H1 (cell line): ENCODE measurements at regions not wholly inside any gene's neighbourhood (a gene's known extent, or its start where the extent isn't known, plus 50 kb on each side); places are given as distances from the start of the nearest gene placed in this dataset.

Source experiments
- CTCF ChIA-PET: fragments of 300-600 bp; sonication (Branson Sonifier 250); formaldehyde crosslinking; loops from one replicate; lab custom pipeline; 2021; ENCODE audit not compliant: partially characterized antibody; lab: Charles Lee
- POLR2A ChIA-PET: fragments of 300-600 bp; sonication (Branson Sonifier 250); formaldehyde crosslinking; loops from one replicate; lab custom pipeline; 2021; ENCODE audit warnings: inconsistent platforms; ENCODE audit not compliant: partially characterized antibody; lab: Charles Lee
- DNase-seq, 2 experiments: peaks; one replicate each; pipeline versions ENCODE4 v3.0.0 to v3.0.0-alpha.2; 2010 to 2022; ENCODE audit warnings: low spot score in 2 of 2, low read depth in 1 of 2, mixed read lengths in 1 of 2
- FAIRE-seq: peaks from 2 replicates; lab custom pipeline; 2011; peaks lifted over from hg19 to GRCh38; lab: Jason Lieb, UNC
- H2AFZ ChIP-seq: 2 replicates; pipeline ENCODE4 v1.8.1; 2012; ENCODE audit warnings: low read length, inconsistent platforms
- H2AK5ac ChIP-seq: 2 replicates; pipeline ENCODE4 v1.6.1; 2013; ENCODE audit warnings: low read depth, low read length
- H2BK120ac ChIP-seq: replicated peaks from 2 replicates; pipeline ENCODE3; 2013; ENCODE audit warnings: low read depth, low read length, inconsistent platforms
- H2BK12ac ChIP-seq: 2 replicates; pipeline ENCODE4 v1.6.1; 2013; ENCODE audit warnings: low read depth, low read length
- H2BK15ac ChIP-seq: 2 replicates; pipeline ENCODE4 v1.6.1; 2013; ENCODE audit warnings: low read length
- H2BK20ac ChIP-seq: 2 replicates; pipeline ENCODE4 v1.6.1; 2013; ENCODE audit warnings: low read length
- H2BK5ac ChIP-seq: 2 replicates; pipeline ENCODE4 v1.6.1; 2013; ENCODE audit warnings: low read depth, low read length
- H3K14ac ChIP-seq: 2 replicates; pipeline ENCODE4 v1.6.1; 2013; ENCODE audit warnings: inconsistent platforms; ENCODE audit not compliant: insufficient read length
- H3K18ac ChIP-seq: 2 replicates; pipeline ENCODE4 v1.6.1; 2013; ENCODE audit warnings: low read length; ENCODE audit errors: extremely low read depth
- H3K23ac ChIP-seq: 2 replicates; pipeline ENCODE4 v1.6.1; 2013; ENCODE audit warnings: inconsistent platforms; ENCODE audit not compliant: insufficient read length
- H3K23me2 ChIP-seq: 2 replicates; pipeline ENCODE4 v1.6.1; 2013; ENCODE audit warnings: low read depth, low read length
- H3K27ac ChIP-seq: 2 replicates; pipeline ENCODE4 v1.6.1; 2011; ENCODE audit warnings: low read depth, low read length, inconsistent platforms
- H3K27me3 ChIP-seq, 4 experiments: replicated peaks in 1 of 4; 1 replicate in 1 of 4; 2 replicates in 3 of 4; pipeline versions ENCODE4 v1.6.1 to v1.8.1; 2011 to 2013; ENCODE audit warnings: low read length in 3 of 4, mild to moderate bottlenecking in 3 of 4, inconsistent platforms in 2 of 4, mixed read lengths in 2 of 4, moderate library complexity in 1 of 4; ENCODE audit not compliant: control insufficient read depth in 3 of 4, insufficient read depth in 3 of 4; ENCODE audit errors: extremely low read depth in 1 of 4
- H3K36me3 ChIP-seq, 4 experiments: 2 replicates each; pipeline versions ENCODE4 v1.6.1 to v1.8.1; 2011 to 2013; ENCODE audit warnings: mild to moderate bottlenecking in 4 of 4, low read length in 3 of 4, moderate library complexity in 2 of 4, control low read depth in 1 of 4, inconsistent platforms in 1 of 4; ENCODE audit not compliant: insufficient read depth in 4 of 4, control insufficient read depth in 2 of 4
- H3K4ac ChIP-seq: replicated peaks from 2 replicates; pipeline ENCODE3; 2013; ENCODE audit warnings: low read length, low read depth, mixed read lengths, inconsistent platforms; ENCODE audit not compliant: insufficient read length
- H3K4me1 ChIP-seq, 4 experiments: replicated peaks in 1 of 4; 1 replicate in 1 of 4; 2 replicates in 3 of 4; pipeline versions ENCODE4 v1.6.1 to v1.8.1; 2011 to 2013; ENCODE audit warnings: low read length in 3 of 4, inconsistent platforms in 2 of 4, mixed read lengths in 1 of 4; ENCODE audit not compliant: insufficient read depth in 4 of 4, control insufficient read depth in 3 of 4
- H3K4me2 ChIP-seq, 2 experiments: 2 replicates each; pipeline versions ENCODE4 v1.6.1 to v1.8.1; 2011 to 2013; ENCODE audit warnings: low read depth in 2 of 2, low read length in 2 of 2, control low read depth in 1 of 2, inconsistent platforms in 1 of 2, mild to moderate bottlenecking in 1 of 2; ENCODE audit not compliant: insufficient read depth in 1 of 2
- H3K4me3 ChIP-seq, 4 experiments: fragments of 200-600, 300-600 bp in 1 of 4; sonication (generic), shearing (Covaris generic), sonication (Bioruptor Twin) in 1 of 4; 2 replicates each; pipeline versions ENCODE4 v1.5.1 to v1.8.1; 2011 to 2016; ENCODE audit warnings: low read length in 4 of 4, low read depth in 3 of 4, control low read depth in 2 of 4, inconsistent platforms in 2 of 4, mild to moderate bottlenecking in 2 of 4, mixed read lengths in 1 of 4, moderate library complexity in 1 of 4; ENCODE audit not compliant: insufficient read depth in 2 of 4; ENCODE audit errors: extremely low read depth in 1 of 4
- H3K56ac ChIP-seq: replicated peaks from 2 replicates; pipeline ENCODE3; 2013; ENCODE audit warnings: low read depth, mild to moderate bottlenecking, mixed read lengths, low read length, inconsistent platforms; ENCODE audit not compliant: insufficient read length
- H3K79me1 ChIP-seq: 2 replicates; pipeline ENCODE4 v1.6.1; 2013; ENCODE audit warnings: low read depth, low read length, control low read depth
- H3K79me2 ChIP-seq, 2 experiments: 2 replicates each; pipeline versions ENCODE4 v1.6.1 to v1.8.1; 2012 to 2013; ENCODE audit warnings: low read length in 2 of 2, mild to moderate bottlenecking in 2 of 2, inconsistent platforms in 1 of 2; ENCODE audit not compliant: insufficient read depth in 2 of 2, control insufficient read depth in 1 of 2
- H3K9ac ChIP-seq, 4 experiments: replicated peaks in 1 of 4; 1 replicate in 1 of 4; 2 replicates in 3 of 4; pipeline versions ENCODE4 v1.6.1 to v1.8.1; 2011 to 2013; ENCODE audit warnings: low read depth in 3 of 4, low read length in 3 of 4, control low read depth in 2 of 4, mild to moderate bottlenecking in 2 of 4, moderate library complexity in 2 of 4, inconsistent platforms in 1 of 4; ENCODE audit errors: extremely low read depth in 1 of 4
- H3K9me3 ChIP-seq, 2 experiments: 2 replicates each; pipeline versions ENCODE4 v1.6.1 to v1.8.1; 2012 to 2013; ENCODE audit warnings: mild to moderate bottlenecking in 2 of 2, moderate library complexity in 2 of 2, control low read depth in 1 of 2, inconsistent platforms in 1 of 2, low read depth in 1 of 2, low read length in 1 of 2, mixed read lengths in 1 of 2; ENCODE audit not compliant: insufficient read depth in 2 of 2
- H4K20me1 ChIP-seq, 2 experiments: replicated peaks in 1 of 2; 2 replicates each; pipeline versions ENCODE3 to v1.8.1; 2011 to 2013; ENCODE audit warnings: inconsistent platforms in 2 of 2, low read length in 2 of 2, mild to moderate bottlenecking in 1 of 2; ENCODE audit not compliant: insufficient read depth in 2 of 2, control insufficient read depth in 1 of 2
- H4K5ac ChIP-seq: 2 replicates; pipeline ENCODE4 v1.6.1; 2013; ENCODE audit warnings: low read length, low read depth, mixed read lengths, inconsistent platforms; ENCODE audit not compliant: insufficient read length
- H4K8ac ChIP-seq: 2 replicates; pipeline ENCODE4 v1.8.0; 2013; ENCODE audit warnings: mild to moderate bottlenecking, moderate library complexity, low read length, inconsistent platforms; ENCODE audit not compliant: insufficient read depth; ENCODE audit errors: extremely low read depth
- H4K91ac ChIP-seq: replicated peaks from 2 replicates; pipeline ENCODE3; 2013; ENCODE audit warnings: low read length, mixed read lengths, inconsistent platforms; ENCODE audit not compliant: insufficient read length
- CHD2 ChIP-seq: IDR thresholded peaks from 2 replicates; pipeline ENCODE4 v1.6.1; 2012; ENCODE audit warnings: low read length, improper control_type of control experiment
- EGR1 ChIP-seq: IDR thresholded peaks from 2 replicates; pipeline ENCODE4 v1.6.1; 2011; ENCODE audit warnings: low read depth, low read length, borderline replicate concordance
- GABPA ChIP-seq: IDR thresholded peaks from 2 replicates; pipeline ENCODE4 v1.6.1; 2011; ENCODE audit warnings: mild to moderate bottlenecking, low read length, moderate library complexity, borderline replicate concordance; ENCODE audit not compliant: insufficient read depth
- GTF2F1 ChIP-seq: IDR thresholded peaks from 2 replicates; pipeline ENCODE4 v1.6.1; 2012; ENCODE audit warnings: low read depth, low read length, improper control_type of control experiment, borderline replicate concordance
- KDM4A ChIP-seq: IDR thresholded peaks from one replicate; pipeline ENCODE4 v1.7.1; 2012; ENCODE audit warnings: low read depth, mild to moderate bottlenecking, moderate library complexity, low read length, inconsistent platforms; ENCODE audit not compliant: severe bottlenecking
- MAFK ChIP-seq: IDR thresholded peaks from 2 replicates; pipeline ENCODE4 v1.6.1; 2012; ENCODE audit warnings: low read depth, mild to moderate bottlenecking, improper control_type of control experiment, low read length
- NRF1 ChIP-seq: IDR thresholded peaks from 2 replicates; pipeline ENCODE4 v1.6.1; 2011; ENCODE audit warnings: mild to moderate bottlenecking, low read depth, low read length, improper control_type of control experiment
- POU5F1 ChIP-seq: IDR thresholded peaks from 2 replicates; pipeline ENCODE4 v1.6.1; 2011; ENCODE audit warnings: low read depth, mild to moderate bottlenecking, low read length, moderate library complexity
- RNF2 ChIP-seq: fragments of 200-900, 300-1000 bp; sonication (generic); IDR thresholded peaks from 2 replicates; pipeline ENCODE4 v1.7.1; 2016; ENCODE audit warnings: borderline replicate concordance, low read depth, mild to moderate bottlenecking, antibody characterized with exemption, low read length; ENCODE audit not compliant: poor library complexity, severe bottlenecking; ENCODE audit errors: missing control alignments
- RXRA ChIP-seq: IDR thresholded peaks from 2 replicates; pipeline ENCODE4 v1.6.1; 2011; ENCODE audit warnings: low read depth, mild to moderate bottlenecking, low read length, moderate library complexity; ENCODE audit not compliant: insufficient read depth
- SRF ChIP-seq: IDR thresholded peaks from 2 replicates; pipeline ENCODE4 v1.6.1; 2011; ENCODE audit warnings: mild to moderate bottlenecking, low read depth, low read length, moderate library complexity
- TEAD4 ChIP-seq: IDR thresholded peaks from 2 replicates; pipeline ENCODE4 v1.6.1; 2012; ENCODE audit warnings: low read depth, low read length, inconsistent platforms, mixed read lengths
- YY1 ChIP-seq: IDR thresholded peaks from 2 replicates; pipeline ENCODE4 v1.6.1; 2011; ENCODE audit warnings: low read depth, mild to moderate bottlenecking, low read length
- WGBS, 2 experiments: shearing (Covaris generic) in 1 of 2; methylation state at CpG; one replicate each; pipeline versions ENCODE4 v1.1.6 to v1.1.7; 2013 to 2015; ENCODE audit warnings: low lambda C conversion rate in 2 of 2, mixed read lengths in 2 of 2, inconsistent platforms in 1 of 2, low coverage in 1 of 2, missing lambda C conversion rate in 1 of 2; ENCODE audit not compliant: insufficient replicate concordance in 2 of 2, insufficient coverage in 1 of 2, insufficient read length in 1 of 2; ENCODE audit errors: extremely low coverage in 1 of 2, missing lambda C conversion rate in 1 of 2; 5-methylcytosine and 5-hydroxymethylcytosine counted together

- Histone ChIP-seq H2BK120ac (no peak overlapping the region), H2BK20ac (no peak overlapping the region), H3K56ac (no peak overlapping the region), H3K23ac (no peak overlapping the region), H3K27me3 (no peaks in the 10 kb centered on the region)
- TF ChIP-seq GABPA, result no peak
- no peak for TF ChIP-seq CHD2
- no peak for TF ChIP-seq POU5F1
- no peak for TF ChIP-seq TEAD4
- no peak for TF ChIP-seq EGR1
- TF ChIP-seq SRF, result no peak
- TF ChIP-seq KDM4A, result no peak
- TF ChIP-seq NRF1, result no peak
- no peak for TF ChIP-seq RNF2
- no peak for TF ChIP-seq MAFK
- no peak for TF ChIP-seq RXRA
- TF ChIP-seq YY1, result no peak
- no peak for TF ChIP-seq GTF2F1
- TF ChIP-seq, all 59 proteins: peak for 0
- Histone ChIP-seq H3K79me2 (no peaks in the 10 kb centered on the region), H3K14ac (no peak overlapping the region), H3K27ac (no peak overlapping the region), H3K36me3 (no peaks in the 10 kb centered on the region), H3K4me3 (no peak overlapping the region), H2AFZ (no peak overlapping the region), H3K79me1 (no peaks in the 10 kb centered on the region), H4K8ac (no peak overlapping the region), H3K9me3 (no peaks in the 10 kb centered on the region; a peak in 1 of 4 replicates), H3K23me2 (no peaks in the 10 kb centered on the region), H4K20me1 (no peaks in the 10 kb centered on the region), H2BK5ac (no peak overlapping the region), H2BK12ac (no peak overlapping the region), H3K18ac (no peak overlapping the region), H3K4me1 (no peaks in the 10 kb centered on the region), H3K4me2 (no peak overlapping the region), H2BK15ac (no peak overlapping the region), H4K5ac (no peak overlapping the region), H3K9ac (no peak overlapping the region), H4K91ac (no peak overlapping the region), H3K4ac (no peak overlapping the region), H2AK5ac (no peak overlapping the region)
- 93% methylated on average over 1 of the region's 1 CpG; no CpG with 5 or more reads in 1 of the 2 experiments for WGBS, 2 experiments
- FAIRE-seq, result no peak
- DNase-seq, result no peak
- POLR2A ChIA-PET, result no interaction called here
- CTCF ChIA-PET, result interaction anchor here (1.4 to 2.0 kb wide), 2 partner anchors 9 to 12 kb away, joined by 3 to 4 read pairs; no protein-coding TSS in a partner anchor
Measured at GRCh38 chr6:9028086-9028485, 592.7 kb upstream of the SLC35B3 start.
